Posterior vena cava (tissue), 2 donors: ENCODE measurements at regions not wholly inside any gene's neighbourhood (a gene's known extent, or its start where the extent isn't known, plus 50 kb on each side); places are given as distances from the start of the nearest gene placed in this dataset.

Experiments used
- DNase-seq: peaks from one replicate; pipeline ENCODE4 v3.0.0-alpha.2; 2020; ENCODE audit warnings: low spot score
- intact Hi-C, 2 donors: fragments of 100-400 bp; cut with DNase I; formaldehyde crosslinking; loops; one replicate each; pipeline versions ENCODE4 v1.14.1 to v1.14.2; 2022 to 2023
- donor health status: DM: yes; HTN: yes; CAD: no.
- donor health status: DM: yes; HTN: yes; CAD: no.

DNA sequence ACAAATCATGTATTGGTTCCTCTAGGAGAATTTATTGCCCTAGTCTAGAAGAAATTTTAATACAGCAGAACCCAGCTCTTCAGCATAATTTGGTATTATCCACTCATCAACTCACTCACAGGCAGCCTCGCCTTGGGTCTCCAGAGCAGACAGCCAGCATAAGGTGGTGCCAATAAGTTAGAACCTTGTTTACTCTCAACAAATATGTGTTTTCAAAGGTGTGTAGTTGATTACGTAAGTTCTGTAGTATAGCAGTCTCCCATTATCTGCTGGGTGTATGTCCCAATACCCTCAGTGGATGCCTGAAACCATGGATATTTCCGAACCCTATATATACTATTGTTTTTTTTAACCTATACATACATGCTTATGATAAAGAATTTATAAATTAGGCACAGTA is 522.5 kb upstream of the LRRN3 start:
- DNase-seq: no peak
- intact Hi-C loops: no loop called here

DNA sequence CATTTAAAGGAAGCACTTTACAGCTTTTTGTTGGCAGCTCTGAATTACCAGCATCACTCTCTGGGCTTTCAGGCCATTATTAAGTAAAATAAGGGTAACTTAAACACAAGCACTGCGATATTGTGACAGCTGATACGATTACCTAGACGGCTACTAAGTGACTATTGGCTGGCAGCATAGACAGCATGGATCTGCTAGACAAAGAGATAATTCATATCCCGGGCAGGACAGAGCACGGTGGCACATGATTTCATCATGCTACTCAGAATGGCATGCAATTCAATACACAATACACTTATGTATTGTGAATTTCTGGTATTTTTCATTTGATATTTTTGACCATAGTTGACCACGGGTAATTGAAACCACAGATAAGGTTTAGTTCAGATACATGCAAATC is 522.0 kb upstream of the LRRN3 start:
- DNase-seq: no peak
- intact Hi-C loops: no loop called here

DNA sequence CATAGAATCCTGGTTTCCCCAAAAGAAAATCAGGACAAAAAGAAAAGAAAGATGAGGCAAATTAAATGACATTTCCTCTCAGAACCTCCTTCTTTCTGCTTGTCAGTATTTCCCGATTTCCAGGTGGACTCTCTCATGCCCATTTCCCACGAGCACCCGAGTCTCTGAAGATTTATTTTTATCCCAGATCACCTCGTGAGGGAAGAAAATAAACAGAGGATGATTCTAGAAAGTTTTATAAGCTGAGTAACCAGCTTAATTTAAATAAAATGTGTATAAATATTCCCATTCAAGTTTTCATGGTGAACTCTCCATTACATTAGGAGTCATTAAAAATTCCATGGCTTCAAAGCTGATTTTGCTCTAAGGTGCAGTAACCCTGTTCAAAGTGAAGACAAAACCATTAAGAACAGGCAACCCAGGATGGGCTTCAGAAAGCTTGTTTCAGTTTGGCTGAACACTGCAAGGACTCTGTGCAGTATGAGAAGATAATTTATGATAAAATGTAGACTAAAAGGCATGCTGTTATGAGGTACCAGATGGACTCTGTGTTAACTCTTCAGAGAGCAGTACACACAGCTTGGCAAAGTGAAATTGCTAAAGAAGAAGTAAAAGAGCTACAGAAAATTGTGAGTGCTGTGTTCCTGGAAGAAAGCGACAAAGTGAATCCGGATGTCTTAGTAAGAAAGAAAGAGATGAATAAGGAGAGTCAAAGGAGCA is 521.3 kb upstream of the LRRN3 start:
- intact Hi-C loops: no loop called here
- no peak for DNase-seq

DNA sequence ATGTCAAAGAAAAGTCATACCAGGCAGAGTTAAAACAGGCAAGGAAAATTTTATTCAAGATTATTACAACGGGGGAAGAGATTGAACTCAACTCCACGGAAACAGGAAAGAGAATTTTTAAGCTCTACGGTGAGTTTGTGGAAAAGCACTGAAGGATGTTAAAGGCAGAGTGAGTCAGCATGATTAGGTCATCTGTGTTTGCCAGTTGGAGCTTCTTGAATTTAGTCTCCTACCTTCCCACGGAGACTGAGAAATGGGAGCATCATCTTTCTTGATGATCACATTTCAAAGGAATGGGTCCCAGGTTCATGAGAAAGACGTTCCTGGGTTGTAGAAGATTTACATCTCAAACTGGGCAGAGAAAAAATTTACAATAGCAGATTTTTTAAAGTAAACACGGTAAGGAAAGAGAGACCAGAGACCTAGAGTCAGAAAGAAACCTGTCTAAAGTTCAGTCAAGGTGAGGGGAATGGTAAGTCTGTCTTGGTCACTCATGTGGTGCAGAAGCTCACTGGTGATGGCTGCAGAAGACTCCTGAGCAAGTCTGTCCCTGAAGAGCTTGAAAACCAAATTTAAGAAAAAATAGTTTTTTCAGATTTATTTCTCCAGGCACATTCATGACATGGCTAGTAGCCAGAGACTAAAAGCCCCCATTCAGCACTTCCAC is 516.9 kb upstream of the LRRN3 start:
- DNase-seq: no peak
- intact Hi-C loops: no loop called here

DNA sequence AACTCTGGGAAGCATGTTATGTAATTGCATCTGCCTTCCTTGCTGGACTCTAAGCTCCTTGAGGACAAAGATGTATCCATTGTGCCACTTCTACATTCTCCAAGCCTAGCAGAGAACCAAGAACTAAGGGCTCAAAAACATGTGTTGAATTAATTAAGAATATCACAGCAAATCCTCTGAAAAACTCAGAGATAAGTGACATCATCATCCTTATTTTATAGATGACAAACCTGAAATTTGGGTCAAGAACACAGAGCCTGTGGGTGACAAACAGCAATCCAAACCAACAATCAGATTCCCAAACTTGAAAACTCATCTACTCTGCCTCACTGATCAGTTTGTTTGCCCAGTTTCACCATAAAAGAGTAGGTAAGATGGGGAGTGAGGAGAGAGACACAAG is 503.6 kb upstream of the LRRN3 start:
- no peak for DNase-seq
- intact Hi-C loops: no loop called here

DNA sequence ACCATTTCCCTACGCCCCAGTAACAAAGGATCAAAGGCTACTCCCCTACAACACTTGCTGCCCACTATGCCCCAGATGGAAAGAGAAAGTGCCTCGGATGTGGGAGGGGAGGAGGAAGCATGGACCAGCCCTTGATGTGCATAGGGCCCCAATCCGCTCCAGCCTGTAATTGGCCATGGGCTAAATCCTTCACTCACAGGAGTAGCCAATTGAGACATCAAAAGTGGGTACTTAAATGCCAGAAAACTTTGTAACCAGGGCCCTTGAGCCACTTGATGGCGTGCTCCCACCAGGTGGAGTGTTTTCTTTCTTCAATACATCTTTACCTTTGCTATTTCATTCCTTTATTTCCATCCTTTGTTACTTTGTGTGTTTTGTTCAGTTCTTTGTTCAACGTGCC is 500.5 kb upstream of the LRRN3 start:
- DNase-seq: no peak
- intact Hi-C loops: no loop called here

DNA sequence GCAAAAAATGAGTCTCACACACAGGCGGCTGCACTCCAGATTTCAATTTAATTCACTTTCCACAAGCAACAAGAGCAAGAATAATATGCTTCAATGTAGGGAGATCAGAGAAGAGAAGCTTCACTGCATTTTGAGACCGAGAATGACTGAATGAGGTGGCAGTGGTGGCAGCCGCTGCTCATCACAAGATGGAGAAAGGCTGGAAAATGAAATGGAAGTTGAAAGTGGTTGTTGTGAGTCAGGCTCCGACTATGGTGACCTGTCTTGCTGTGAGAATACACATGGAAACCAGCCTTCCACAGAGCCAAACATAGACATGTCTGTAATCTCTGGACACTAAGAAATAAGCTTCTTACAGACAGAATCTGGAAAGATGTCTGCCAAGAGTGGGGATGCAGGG is 499.6 kb upstream of the LRRN3 start:
- no peak for DNase-seq
- intact Hi-C loops: no loop called here

DNA sequence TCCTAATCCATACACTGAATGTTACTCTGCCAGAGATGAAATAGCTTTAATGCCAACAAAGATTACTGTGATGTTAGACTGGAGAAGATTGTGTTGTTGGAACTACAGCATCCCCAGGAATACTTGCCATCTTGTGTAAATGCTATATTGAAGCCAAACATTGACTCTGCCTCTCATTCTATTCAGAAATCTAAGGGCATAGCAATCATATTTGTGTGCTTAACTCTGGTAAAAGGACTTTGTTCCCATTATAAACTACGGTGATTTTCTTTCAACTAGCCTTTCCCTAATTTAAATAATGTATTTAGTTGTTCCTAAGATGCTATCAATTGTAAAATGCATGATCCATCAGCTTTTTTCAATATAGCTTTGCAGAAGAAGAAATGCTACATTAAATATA is 498.4 kb upstream of the LRRN3 start:
- intact Hi-C loops: no loop called here

DNA sequence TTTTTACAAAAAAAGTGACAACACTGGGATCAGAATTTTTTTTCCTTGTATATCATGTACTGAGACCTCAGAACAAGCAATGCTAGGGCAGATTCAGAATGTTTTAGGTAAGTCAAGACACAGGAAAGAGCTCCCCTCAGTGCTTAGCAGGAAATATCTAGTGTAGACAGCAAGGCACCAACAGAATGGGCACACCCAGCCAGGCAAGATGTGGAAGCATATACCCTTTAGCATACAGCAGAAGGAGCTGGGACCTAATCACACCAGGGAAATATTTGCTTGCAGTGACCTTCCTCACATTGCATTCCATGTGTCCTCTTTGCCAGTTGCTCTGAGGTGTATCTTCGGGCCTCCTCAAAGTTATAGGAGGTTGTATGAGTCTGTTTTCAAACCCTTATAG is 497.6 kb upstream of the LRRN3 start:
- no peak for DNase-seq
- intact Hi-C loops: no loop called here

More for the DNA sequence above, 498.4 kb upstream of the LRRN3 start:
- DNase-seq: no peak

DNA sequence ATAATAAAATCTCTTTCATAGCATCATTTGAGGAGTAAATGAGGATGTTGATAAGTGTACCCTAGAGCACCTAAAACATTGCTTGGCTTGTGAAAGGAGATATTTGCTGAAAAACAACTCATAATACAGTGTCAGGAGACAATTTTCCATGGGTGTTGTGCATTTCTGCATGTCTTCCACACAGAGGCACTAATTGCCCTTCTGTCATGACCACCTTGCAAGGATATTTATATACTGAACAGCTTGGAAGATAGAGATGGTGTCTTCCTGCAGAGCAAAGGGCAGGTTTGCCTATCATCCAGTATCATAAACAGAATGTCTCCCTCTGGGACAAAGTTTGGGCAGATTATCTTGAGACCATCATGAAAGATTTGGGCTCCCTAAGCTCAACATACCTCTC is 495.2 kb upstream of the LRRN3 start:
- intact Hi-C loops: no loop called here
- DNase-seq: no peak

DNA sequence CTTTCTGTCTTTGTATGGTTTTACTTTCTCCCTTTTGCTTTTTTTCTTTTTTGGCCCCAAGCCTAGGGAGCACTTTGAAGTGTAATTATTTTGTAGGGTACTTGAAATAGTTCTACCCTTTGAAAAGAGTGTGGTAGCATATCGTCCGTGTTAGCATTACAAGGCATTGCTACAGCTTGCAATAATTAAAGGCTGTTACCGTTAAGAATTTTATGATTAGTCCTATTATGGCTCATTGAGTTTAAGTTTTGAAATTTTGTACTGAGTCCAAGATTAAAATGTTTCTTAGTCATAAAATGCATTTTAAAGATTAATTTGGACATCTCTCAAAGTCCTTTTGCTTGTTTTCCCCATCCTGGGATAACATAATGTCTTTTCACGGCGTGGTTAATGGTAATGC is 490.0 kb upstream of the LRRN3 start:
- DNase-seq: no peak
- intact Hi-C loops: no loop called here

DNA sequence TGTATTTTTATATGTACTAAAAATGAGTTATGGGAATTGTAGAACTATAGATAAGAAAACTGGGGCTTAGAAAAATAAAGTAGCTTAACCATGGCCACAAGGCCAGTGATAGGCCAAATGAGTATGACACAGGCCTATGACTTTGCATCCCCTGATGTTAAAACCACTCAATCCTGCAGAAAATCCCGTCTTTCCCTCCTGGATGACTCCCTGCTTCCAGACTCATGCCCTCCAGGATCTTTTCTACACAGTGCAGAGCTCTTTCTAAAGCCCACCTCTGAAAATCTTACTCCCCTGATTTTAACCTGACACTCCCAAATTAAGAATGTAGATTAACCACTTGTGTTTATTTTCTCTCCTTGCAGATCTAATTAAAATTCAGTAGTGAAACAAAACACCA is 489.2 kb upstream of the LRRN3 start:
- intact Hi-C loops: no loop called here

DNA sequence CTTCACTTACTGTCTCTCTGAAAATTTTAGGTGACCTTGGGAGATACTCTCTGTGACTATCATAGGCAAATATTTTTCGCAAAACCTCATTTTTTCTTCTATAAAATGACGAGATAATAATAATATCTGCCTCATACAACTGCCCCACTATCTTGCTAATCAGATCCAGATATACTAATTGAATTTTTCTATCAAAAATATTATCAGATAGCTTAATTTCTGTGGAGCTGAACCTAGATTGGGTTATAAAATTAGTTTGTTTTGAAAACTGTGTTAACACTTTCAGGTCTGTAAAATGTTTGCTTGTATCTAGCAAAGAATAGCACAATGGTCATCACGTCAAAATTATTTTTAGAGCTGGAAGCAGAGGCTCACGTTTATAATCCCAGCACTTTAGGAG is 486.7 kb upstream of the LRRN3 start:
- intact Hi-C loops: no loop called here
- no peak for DNase-seq

More for the DNA sequence above, 489.2 kb upstream of the LRRN3 start:
- no peak for DNase-seq

DNA sequence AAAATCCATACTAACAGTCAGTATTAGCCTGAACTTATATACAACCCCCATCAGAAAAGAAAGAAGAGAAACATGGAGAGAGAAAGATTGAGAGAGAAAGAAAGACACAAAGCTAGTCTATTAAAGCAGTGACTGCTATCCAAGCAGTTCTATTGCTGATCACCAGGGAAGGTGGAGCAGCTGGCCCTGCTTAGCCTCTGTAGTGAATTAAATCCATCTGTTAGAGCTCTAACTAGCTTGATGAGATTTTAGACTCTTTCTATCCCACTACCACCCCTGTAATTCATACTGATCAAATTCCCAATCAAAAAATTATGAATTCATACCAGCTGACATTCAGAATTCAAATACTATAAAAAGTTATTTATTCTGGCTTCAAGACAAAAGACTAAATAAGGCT is 486.0 kb upstream of the LRRN3 start:
- no peak for DNase-seq
- intact Hi-C loops: loop anchor here in 1 of 2 donors (5.0 kb wide), 1 partner anchor 812 kb away; no protein-coding TSS in a partner anchor

DNA sequence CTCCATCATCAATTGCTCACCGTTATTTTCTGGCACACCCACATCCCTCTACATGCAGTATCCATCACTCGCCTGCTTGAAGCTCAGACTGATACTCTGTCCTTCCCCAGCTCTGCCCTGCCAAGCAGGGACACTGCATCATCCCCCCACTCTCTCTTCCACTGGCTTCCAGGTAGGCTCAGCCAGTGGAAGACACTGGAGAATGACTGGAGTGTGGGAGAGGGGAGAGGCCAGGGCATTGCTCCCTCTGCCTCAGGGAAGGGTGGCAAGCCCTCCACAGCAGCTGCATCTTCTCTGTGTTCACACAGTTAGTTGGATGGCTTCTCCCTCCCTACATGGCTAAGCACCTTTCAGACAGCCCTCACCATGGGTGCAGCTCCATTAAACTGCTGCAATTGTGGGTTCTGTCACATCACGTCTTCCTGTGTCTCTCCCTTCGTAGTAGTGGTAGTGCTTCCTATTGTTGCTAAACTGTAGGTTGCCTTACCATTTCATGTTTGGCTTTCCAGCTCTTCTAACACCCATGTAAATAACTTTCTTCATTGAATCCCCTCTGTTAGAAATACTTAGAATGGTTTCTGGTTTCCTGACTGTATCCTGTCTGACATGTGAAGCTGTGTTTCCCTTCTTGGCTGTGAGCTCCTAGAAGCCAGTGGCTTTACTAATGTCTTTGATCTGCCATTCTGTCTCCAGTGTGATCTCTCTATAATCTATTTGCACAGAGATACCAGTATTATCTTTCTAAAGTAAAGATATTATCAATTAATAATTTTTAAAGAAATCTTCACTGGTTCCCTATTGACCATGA is 483.7 kb upstream of the LRRN3 start:
- no peak for DNase-seq

DNA sequence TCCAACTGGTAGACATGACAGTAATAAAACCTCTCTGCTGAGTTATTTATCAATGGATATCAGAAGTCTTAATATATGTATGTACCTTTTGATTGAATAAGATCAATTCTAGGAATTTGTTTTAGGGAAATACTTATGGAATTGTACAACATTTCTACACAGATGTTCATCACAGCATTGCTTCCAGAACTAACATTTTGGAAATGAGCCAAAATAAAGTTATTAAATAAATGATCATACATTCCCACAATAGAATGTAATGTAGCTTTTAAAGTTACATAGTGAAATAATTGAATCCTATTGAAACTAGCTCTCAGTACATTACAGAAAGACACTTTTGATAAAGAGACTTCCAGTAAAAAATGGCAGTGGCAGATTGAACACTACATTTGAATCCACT is 481.6 kb upstream of the LRRN3 start:
- intact Hi-C loops: loop anchor here in 1 of 2 donors (5.0 kb wide), 1 partner anchor 808 kb away; no protein-coding TSS in a partner anchor
- DNase-seq: no peak

More for the DNA sequence above, 483.7 kb upstream of the LRRN3 start:
- intact Hi-C loops: loop anchor here in 1 of 2 donors (5.0 kb wide), 1 partner anchor 810 kb away; no protein-coding TSS in a partner anchor

DNA sequence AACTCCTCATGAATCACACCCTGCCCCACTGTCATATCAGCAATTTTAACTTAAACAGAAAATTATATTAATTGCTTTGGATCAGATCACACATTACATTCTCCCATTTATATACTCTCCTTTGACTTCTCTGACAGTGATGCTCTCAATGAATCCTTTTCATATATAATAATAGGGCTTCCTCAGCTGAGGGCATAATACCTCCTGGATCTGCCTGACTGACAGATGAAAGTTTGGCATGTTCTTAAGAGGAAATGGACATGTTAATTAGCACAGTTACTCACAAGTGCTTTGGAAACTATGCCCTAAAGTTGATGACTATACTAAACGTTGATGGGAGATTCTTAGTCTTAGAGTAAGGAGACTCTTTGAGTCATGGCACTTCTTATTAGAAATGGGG is 478.2 kb upstream of the LRRN3 start:
- intact Hi-C loops: no loop called here
- no peak for DNase-seq
